NT2/D1 (cell line): ENCODE measurements at regions not wholly inside any gene's neighbourhood (a gene's known extent, or its start where the extent isn't known, plus 50 kb on each side); places are given as distances from the start of the nearest gene placed in this dataset.

Source experiments
- SUZ12 ChIP-seq: IDR thresholded peaks from 2 replicates; pipeline ENCODE4 v1.6.1; 2011; ENCODE audit not compliant: insufficient read length, insufficient read depth; ENCODE audit errors: extremely low read depth
- YY1 ChIP-seq: IDR thresholded peaks from 2 replicates; pipeline ENCODE4 v1.6.1; 2011; ENCODE audit not compliant: insufficient read length, insufficient read depth
- ZNF274 ChIP-seq: IDR thresholded peaks from 2 replicates; pipeline ENCODE4 v1.6.1; 2011; ENCODE audit warnings: mild to moderate bottlenecking, low read depth, low read length

GRCh38 chr13:111880185-111880584 lies 186.8 kb upstream of the SOX1 start:
- TF ChIP-seq YY1 (no peak), SUZ12 (no peak), ZNF274 (no peak)
